Panc1 (cell line): ENCODE measurements at regions not wholly inside any gene's neighbourhood (a gene's known extent, or its start where the extent isn't known, plus 50 kb on each side); places are given as distances from the start of the nearest gene placed in this dataset.
"Not testable (repeated sequence)": the region's sequence is repeated elsewhere in the genome, so short reads cannot be mapped to it uniquely, and the experiment has no call there.

Source experiments
- ATAC-seq: fragments of 200-7000 bp; cut with Tn5 transposase; 2 replicates; pipeline ENCODE4 v1.9.1; 2020; ENCODE audit warnings: mild to moderate bottlenecking, moderate library complexity
- BruUV-seq: library from RNA; stranded (reverse); fragments of 400-500 nt; replicated peaks from 2 replicates; lab custom pipeline; 2021; lab: Mats Ljungman, UMichigan
- CTCF ChIA-PET: fragments of 300-600 bp; sonication (Branson Sonifier 250); formaldehyde crosslinking; loops from one replicate; lab custom pipeline; 2022; ENCODE audit warnings: antibody characterized with exemption; lab: Charles Lee
- POLR2A ChIA-PET: fragments of 300-600 bp; sonication (Branson Sonifier 250); formaldehyde crosslinking; loops from one replicate; lab custom pipeline; 2022; ENCODE audit warnings: antibody characterized with exemption; lab: Charles Lee
- DNase-seq: peaks from one replicate; pipeline ENCODE4 v3.0.0-alpha.2; 2010; ENCODE audit warnings: low read depth, low spot score
- H3K27ac ChIP-seq: 2 replicates; pipeline ENCODE4 v1.5.1; 2011; ENCODE audit warnings: mild to moderate bottlenecking, low read length, inconsistent platforms
- H3K27me3 ChIP-seq: fragments of 200-500 bp; sonication (Bioruptor generic); 2 replicates; pipeline ENCODE4 v1.6.0; 2014; ENCODE audit warnings: low read length, inconsistent platforms; ENCODE audit not compliant: control insufficient read depth, insufficient read depth
- H3K36me3 ChIP-seq: fragments of 200-500 bp; sonication (Bioruptor generic); 2 replicates; pipeline ENCODE4 v1.5.1; 2014; ENCODE audit warnings: inconsistent platforms, mild to moderate bottlenecking, low read length, moderate library complexity; ENCODE audit not compliant: control insufficient read depth, insufficient read depth
- H3K4me1 ChIP-seq: 2 replicates; pipeline ENCODE4 v1.5.1; 2011; ENCODE audit warnings: inconsistent platforms, mild to moderate bottlenecking, low read length, moderate library complexity; ENCODE audit not compliant: control insufficient read depth, insufficient read depth
- H3K4me3 ChIP-seq, 2 experiments: 2 replicates each; pipeline ENCODE4 v1.5.1; 2011 to 2012; ENCODE audit warnings: low read depth in 2 of 2, low read length in 2 of 2, mild to moderate bottlenecking in 2 of 2, inconsistent platforms in 1 of 2, moderate library complexity in 1 of 2
- H3K9me3 ChIP-seq: fragments of 200-500 bp; sonication (Bioruptor generic); 2 replicates; pipeline ENCODE4 v1.5.1; 2014; ENCODE audit warnings: low read depth, mild to moderate bottlenecking, inconsistent platforms, low read length, moderate library complexity; ENCODE audit not compliant: control insufficient read depth, insufficient read depth
- REST ChIP-seq, 2 experiments: IDR thresholded peaks; 2 replicates each; pipeline ENCODE4 v1.6.1; 2011 to 2012; ENCODE audit warnings: low read depth in 2 of 2, control low read depth in 1 of 2, low read length in 1 of 2, mild to moderate bottlenecking in 1 of 2, moderate library complexity in 1 of 2; ENCODE audit not compliant: insufficient read depth in 1 of 2
- in situ Hi-C: cut with HindIII; loops from 2 replicates; pipeline ENCODE4 v1.10.0; 2016; ENCODE audit warnings: low sequenced_read_pairs, low pct_unique_long_range_greater_than_20kb
- intact Hi-C: fragments of 100-400 bp; cut with micrococcal nuclease; formaldehyde crosslinking; loops from one replicate; pipeline ENCODE4 v1.10.0; 2022; ENCODE audit not compliant: unreplicated experiment

GRCh38 chr11:94235772-94236171 lies 68.6 kb upstream of the IZUMO1R start:
- intact Hi-C loops, in situ Hi-C loops, H3K27ac ChIP-seq, H3K27me3 ChIP-seq, H3K4me3 ChIP-seq, POLR2A ChIA-PET, DNase-seq, H3K4me1 ChIP-seq, H3K9me3 ChIP-seq, BruUV-seq, ATAC-seq, H3K36me3 ChIP-seq, CTCF ChIA-PET: not testable (repeated sequence)

- POLR2A ChIA-PET, intact Hi-C loops: not testable (repeated sequence)
These were observed 68.0 kb upstream of the IZUMO1R start for GRCh38 chr11:94236416-94236815.

GRCh38 chr11:94237447-94238153 lies 66.8 kb upstream of the IZUMO1R start:
- CTCF ChIA-PET, in situ Hi-C loops, H3K27ac ChIP-seq, ATAC-seq, H3K9me3 ChIP-seq, H3K36me3 ChIP-seq, POLR2A ChIA-PET, DNase-seq, H3K4me1 ChIP-seq, intact Hi-C loops, H3K27me3 ChIP-seq, BruUV-seq, H3K4me3 ChIP-seq: not testable (repeated sequence)
- TF ChIP-seq REST (IDR thresholded peaks at IDR 0.05; ENCODE audit: insufficient read depth in 1 of 2, low read depth in 2 of 2, low read length in 1 of 2) = 0 out of 4 replicates have a peak, but pooled peaks of 1 of the 2 experiments have one; percentile 3

More at GRCh38 chr11:94236416-94236815, 68.0 kb upstream of the IZUMO1R start:
- in situ Hi-C loops, BruUV-seq, H3K4me1 ChIP-seq, H3K9me3 ChIP-seq, CTCF ChIA-PET, DNase-seq, H3K36me3 ChIP-seq, H3K27ac ChIP-seq, H3K4me3 ChIP-seq, ATAC-seq, H3K27me3 ChIP-seq: not testable (repeated sequence)

GRCh38 chr11:94238154-94238735 lies 66.1 kb upstream of the IZUMO1R start:
- H3K4me3 ChIP-seq, BruUV-seq, H3K9me3 ChIP-seq, H3K36me3 ChIP-seq, H3K27me3 ChIP-seq, H3K27ac ChIP-seq, POLR2A ChIA-PET, in situ Hi-C loops, CTCF ChIA-PET, H3K4me1 ChIP-seq, DNase-seq, intact Hi-C loops: not testable (repeated sequence)
- ATAC-seq = 0 out of 2 replicates have a peak, but pooled peaks have one; percentile 34

GRCh38 chr11:94238774-94239173 lies 65.6 kb upstream of the IZUMO1R start:
- H3K9me3 ChIP-seq, H3K4me1 ChIP-seq, POLR2A ChIA-PET, H3K4me3 ChIP-seq, in situ Hi-C loops, H3K27me3 ChIP-seq, DNase-seq, H3K27ac ChIP-seq, BruUV-seq, CTCF ChIA-PET, ATAC-seq, H3K36me3 ChIP-seq, intact Hi-C loops: not testable (repeated sequence)
